Natural killer cell (primary cell): ENCODE measurements at regions not wholly inside any gene's neighbourhood (a gene's known extent, or its start where the extent isn't known, plus 50 kb on each side); places are given as distances from the start of the nearest gene placed in this dataset.

Experiments
- ATAC-seq, 3 donors: fragments of 150-1000 bp in 2 of 3; fragments of 200-7000 bp in 1 of 3; cut with Tn5 transposase; 1 replicate in 1 of 3; 2 replicates in 2 of 3; pipeline ENCODE4 v1.10.0; 2021; ENCODE audit warnings: mild to moderate bottlenecking in 2 of 3, moderate library complexity in 2 of 3
- DNase-seq, 2 donors: peaks; one replicate each; pipeline versions ENCODE4 v3.0.0 to v3.0.0-alpha.2; 2013 to 2021; ENCODE audit warnings: mixed read lengths in 1 of 2
- H3K27ac ChIP-seq: one replicate; pipeline ENCODE4 v1.5.1; 2013; ENCODE audit warnings: mild to moderate bottlenecking, low read length
- H3K27me3 ChIP-seq: one replicate; pipeline ENCODE4 v1.6.1; 2013; ENCODE audit warnings: low read length; ENCODE audit not compliant: control insufficient read depth, insufficient read depth
- H3K36me3 ChIP-seq: one replicate; pipeline ENCODE4 v1.6.1; 2013; ENCODE audit warnings: low read length; ENCODE audit not compliant: control insufficient read depth, insufficient read depth
- H3K4me1 ChIP-seq: one replicate; pipeline ENCODE4 v1.6.1; 2013; ENCODE audit warnings: low read length; ENCODE audit not compliant: control insufficient read depth, insufficient read depth
- H3K4me3 ChIP-seq: one replicate; pipeline ENCODE4 v1.5.1; 2013; ENCODE audit warnings: low read length
- H3K9me3 ChIP-seq: one replicate; pipeline ENCODE4 v1.6.1; 2013; ENCODE audit warnings: low read length; ENCODE audit not compliant: control insufficient read depth, insufficient read depth
- H3K27ac Mint-ChIP-seq, 2 donors: one replicate each; pipeline ENCODE4 v1.8.0; 2022; ENCODE audit warnings: mild to moderate bottlenecking in 2 of 2, mixed read lengths in 2 of 2, moderate library complexity in 1 of 2
- H3K27me3 Mint-ChIP-seq, 2 donors: one replicate each; pipeline ENCODE4 v1.8.0; 2022; ENCODE audit warnings: low read depth in 2 of 2, mixed read lengths in 2 of 2
- H3K36me3 Mint-ChIP-seq: one replicate; pipeline ENCODE4 v1.8.0; 2022; ENCODE audit warnings: mixed read lengths
- H3K4me1 Mint-ChIP-seq, 2 donors: one replicate each; pipeline ENCODE4 v1.8.0; 2022; ENCODE audit warnings: mixed read lengths in 2 of 2
- H3K4me3 Mint-ChIP-seq: one replicate; pipeline ENCODE4 v1.8.0; 2022; ENCODE audit warnings: mild to moderate bottlenecking, moderate library complexity, mixed read lengths
- H3K9me3 Mint-ChIP-seq, 2 donors: one replicate each; pipeline ENCODE4 v1.8.0; 2022; ENCODE audit warnings: mixed read lengths in 2 of 2
- CTCF ChIP-seq: fragments of 200-600 bp; IDR thresholded peaks from one replicate; pipeline ENCODE4 v1.8.0; 2022; ENCODE audit warnings: antibody characterized with exemption
- WGBS: methylation state at CpG from one replicate; pipeline ENCODE4 v1.1.7; 2013; ENCODE audit warnings: missing lambda C conversion rate; ENCODE audit not compliant: insufficient coverage; 5-methylcytosine and 5-hydroxymethylcytosine counted together
- intact Hi-C: fragments of 100-400 bp; cut with micrococcal nuclease; formaldehyde crosslinking; loops from one replicate; pipeline ENCODE4 v1.14.2; 2022

GRCh38 chr2:150817422-150817821 lies 330.0 kb upstream of the RND3 start:
- Histone ChIP-seq H3K9me3 (no peaks in the 10 kb centered on the region), H3K4me1 (no peaks in the 10 kb centered on the region), H3K27ac (no peak overlapping the region), H3K36me3 (no peaks in the 10 kb centered on the region), H3K27me3 (no peaks in the 10 kb centered on the region), H3K4me3 (no peak overlapping the region)
- Mint-ChIP-seq H3K27me3 (no peaks in the 10 kb centered on the region), H3K27ac (no peak overlapping the region), H3K9me3 (peaks cover 3% of the 10 kb centered on the region in 2 donors), H3K4me1 (no peaks in the 10 kb centered on the region), H3K4me3 (no peak overlapping the region), H3K36me3 (no peaks in the 10 kb centered on the region)
- no peak for DNase-seq
- no peak for ATAC-seq
- 80% methylated on average over 2 of the region's 2 CpGs for WGBS
- TF ChIP-seq CTCF: no peak
- intact Hi-C loops: no loop called here

- Mint-ChIP-seq H3K27me3 (no peaks in the 10 kb centered on the region), H3K36me3 (no peaks in the 10 kb centered on the region), H3K27ac (no peak overlapping the region), H3K9me3 (peaks cover 0 to 4% of the 10 kb centered on the region in 2 donors), H3K4me1 (no peaks in the 10 kb centered on the region), H3K4me3 (no peak overlapping the region)
- DNase-seq: no peak
- no peaks in the 10 kb centered on the region for H3K9me3 ChIP-seq
- no peak for ATAC-seq
- no peak overlapping the region for H3K4me3 ChIP-seq
- no peaks in the 10 kb centered on the region for H3K4me1 ChIP-seq
- WGBS: 100% methylated on average over 1 of the region's 1 CpG
- no peak overlapping the region for H3K27ac ChIP-seq
- no peaks in the 10 kb centered on the region for H3K27me3 ChIP-seq
- no peaks in the 10 kb centered on the region for H3K36me3 ChIP-seq
- intact Hi-C loops: no loop called here
- no peak for TF ChIP-seq CTCF
Observed at GRCh38 chr2:150812664-150813367, 325.3 kb upstream of the RND3 start.

- no peaks in the 10 kb centered on the region for H3K4me1 Mint-ChIP-seq
- H3K9me3 ChIP-seq: no peaks in the 10 kb centered on the region
- H3K4me3 Mint-ChIP-seq: no peak overlapping the region
- DNase-seq (no peak), ATAC-seq (no peak)
- H3K9me3 Mint-ChIP-seq: peaks cover 0 to 4% of the 10 kb centered on the region in 2 donors
- H3K4me1 ChIP-seq: no peaks in the 10 kb centered on the region
- TF ChIP-seq CTCF: no peak
- intact Hi-C loops: no loop called here
- H3K27ac ChIP-seq: no peak overlapping the region
- no peaks in the 10 kb centered on the region for H3K27me3 ChIP-seq
- no peaks in the 10 kb centered on the region for H3K36me3 ChIP-seq
- 78% methylated on average over 2 of the region's 3 CpGs for WGBS
- no peaks in the 10 kb centered on the region for H3K27me3 Mint-ChIP-seq
- H3K4me3 ChIP-seq: no peak overlapping the region
- H3K27ac Mint-ChIP-seq: no peak overlapping the region
- no peaks in the 10 kb centered on the region for H3K36me3 Mint-ChIP-seq
Observed at GRCh38 chr2:150812066-150812465, 324.6 kb upstream of the RND3 start.

- H3K4me1 ChIP-seq: no peaks in the 10 kb centered on the region
- Mint-ChIP-seq H3K27me3 (no peaks in the 10 kb centered on the region), H3K4me3 (no peak overlapping the region), H3K27ac (no peak overlapping the region), H3K4me1 (no peaks in the 10 kb centered on the region), H3K36me3 (no peaks in the 10 kb centered on the region), H3K9me3 (peaks cover 0 to 4% of the 10 kb centered on the region in 2 donors)
- no peaks in the 10 kb centered on the region for H3K36me3 ChIP-seq
- ATAC-seq: no peak
- WGBS: 48% methylated on average over 4 of the region's 5 CpGs
- no peaks in the 10 kb centered on the region for H3K9me3 ChIP-seq
- TF ChIP-seq CTCF: no peak
- no peak for DNase-seq
- no peak overlapping the region for H3K27ac ChIP-seq
- H3K27me3 ChIP-seq: no peaks in the 10 kb centered on the region
- H3K4me3 ChIP-seq: no peak overlapping the region
- intact Hi-C loops: no loop called here
Observed at GRCh38 chr2:150811259-150811855, 323.9 kb upstream of the RND3 start.
